HG03378 (cell line): ENCODE measurements at regions not wholly inside any gene's neighbourhood (a gene's known extent, or its start where the extent isn't known, plus 50 kb on each side); places are given as distances from the start of the nearest gene placed in this dataset.

Source experiments
- ATAC-seq: cut with Tn5 transposase; IDR thresholded peaks from one replicate; pipeline ENCODE4 v1.9.1; 2021; ENCODE audit warnings: mild to moderate bottlenecking, moderate library complexity; ENCODE audit not compliant: unreplicated experiment

GRCh38 chr20:39150501-39150900 is 188.4 kb downstream of the DHX35 start:
- no peak for ATAC-seq

GRCh38 chr20:39146394-39146793 is 184.2 kb downstream of the DHX35 start:
- ATAC-seq: no peak

GRCh38 chr20:39145921-39146320 is 183.8 kb downstream of the DHX35 start:
- ATAC-seq: no peak

- no peak for ATAC-seq
These were observed 182.6 kb downstream of the DHX35 start for GRCh38 chr20:39144757-39145156.

GRCh38 chr20:39142407-39143096 is 180.4 kb downstream of the DHX35 start:
- ATAC-seq: no peak

GRCh38 chr20:39137299-39137698 is 175.2 kb downstream of the DHX35 start:
- no peak for ATAC-seq

GRCh38 chr20:39136798-39137197 is 174.7 kb downstream of the DHX35 start:
- ATAC-seq: no peak

GRCh38 chr20:39135885-39136544 is 173.9 kb downstream of the DHX35 start:
- no peak for ATAC-seq

GRCh38 chr20:39133201-39133600 is 171.1 kb downstream of the DHX35 start:
- no peak for ATAC-seq

GRCh38 chr20:39132511-39132910 is 170.4 kb downstream of the DHX35 start:
- ATAC-seq: no peak

GRCh38 chr20:39132093-39132492 is 169.9 kb downstream of the DHX35 start:
- no peak for ATAC-seq

- no peak for ATAC-seq
These were observed 168.5 kb downstream of the DHX35 start for GRCh38 chr20:39130627-39131026.

GRCh38 chr20:39129523-39129922 is 167.4 kb downstream of the DHX35 start:
- no peak for ATAC-seq

GRCh38 chr20:39124064-39124463 is 161.9 kb downstream of the DHX35 start:
- ATAC-seq: no peak

- no peak for ATAC-seq
These were observed 161.0 kb downstream of the DHX35 start for GRCh38 chr20:39123185-39123557.

- no peak for ATAC-seq
These were observed 155.3 kb downstream of the DHX35 start for GRCh38 chr20:39117491-39117890.

GRCh38 chr20:39116020-39116419 is 153.9 kb downstream of the DHX35 start:
- ATAC-seq: no peak

- no peak for ATAC-seq
These were observed 150.1 kb downstream of the DHX35 start for GRCh38 chr20:39112178-39112743.

- no peak for ATAC-seq
These were observed 149.4 kb downstream of the DHX35 start for GRCh38 chr20:39111359-39112177.

- ATAC-seq: peak; percentile 47
These were observed 148.6 kb downstream of the DHX35 start for GRCh38 chr20:39110819-39111136.

- ATAC-seq: no peak
These were observed 148.0 kb downstream of the DHX35 start for GRCh38 chr20:39109933-39110818.
